SH-SY5Y (cell line): ENCODE measurements at regions not wholly inside any gene's neighbourhood (a gene's known extent, or its start where the extent isn't known, plus 50 kb on each side); places are given as distances from the start of the nearest gene placed in this dataset.

Experiments
- GATA2 ChIP-seq: IDR thresholded peaks from 2 replicates; pipeline ENCODE4 v1.6.1; 2011; ENCODE audit warnings: mild to moderate bottlenecking, low read depth, low read length
- GATA3 ChIP-seq: IDR thresholded peaks from 2 replicates; pipeline ENCODE4 v1.6.1; 2011; ENCODE audit warnings: low read depth, mild to moderate bottlenecking, low read length, moderate library complexity

DNA sequence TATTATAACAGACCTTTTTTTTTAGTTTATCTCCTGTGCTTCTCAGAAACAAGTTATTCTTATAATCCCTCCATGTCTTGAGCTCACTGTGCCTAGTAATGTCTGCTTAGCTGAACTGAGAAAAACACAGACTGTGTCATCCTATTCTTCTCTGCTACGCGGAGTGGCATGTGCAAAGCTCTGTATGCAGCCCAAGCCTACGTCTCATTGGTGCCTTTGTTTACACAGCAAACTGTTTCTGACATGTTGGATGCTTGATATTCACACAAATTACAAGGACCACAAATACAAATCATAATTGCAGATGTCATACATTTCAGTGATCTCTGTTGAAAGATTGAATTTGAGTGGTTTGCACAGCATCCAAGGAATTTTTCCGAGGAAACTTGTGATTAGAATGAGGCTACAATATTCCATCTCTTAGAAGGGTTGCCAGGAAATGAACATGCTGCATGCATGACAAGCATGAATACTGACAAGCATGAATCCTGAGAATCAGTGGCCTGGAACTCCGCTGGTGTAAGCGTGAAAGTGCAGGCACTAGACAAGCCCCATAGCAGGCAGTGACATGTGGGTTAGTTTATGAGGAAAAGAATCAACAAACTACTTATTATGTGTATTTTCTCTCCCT is 128.4 kb upstream of the SGK1 start:
- TF ChIP-seq GATA3: no peak
- TF ChIP-seq GATA2: no peak

DNA sequence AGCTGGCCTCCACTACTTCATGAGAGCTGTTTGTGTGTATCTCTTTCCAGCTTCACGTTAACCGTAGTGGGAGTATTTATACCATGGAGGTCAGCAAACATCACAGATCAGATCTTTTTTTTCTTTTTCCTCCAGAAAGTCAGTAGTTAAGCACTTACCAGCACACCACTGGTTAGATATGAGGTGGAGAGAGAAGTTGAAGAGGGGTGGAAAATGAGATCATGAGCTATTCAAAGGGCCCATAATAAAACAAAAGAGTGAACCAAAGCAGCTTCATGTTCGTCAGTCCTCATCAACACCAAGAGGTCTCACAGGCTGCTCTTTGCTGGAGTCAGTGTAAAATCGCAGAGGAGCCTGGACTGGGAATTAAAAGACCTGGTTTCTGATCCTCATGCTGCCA is 125.1 kb upstream of the SGK1 start:
- TF ChIP-seq GATA3: no peak
- TF ChIP-seq GATA2: no peak

DNA sequence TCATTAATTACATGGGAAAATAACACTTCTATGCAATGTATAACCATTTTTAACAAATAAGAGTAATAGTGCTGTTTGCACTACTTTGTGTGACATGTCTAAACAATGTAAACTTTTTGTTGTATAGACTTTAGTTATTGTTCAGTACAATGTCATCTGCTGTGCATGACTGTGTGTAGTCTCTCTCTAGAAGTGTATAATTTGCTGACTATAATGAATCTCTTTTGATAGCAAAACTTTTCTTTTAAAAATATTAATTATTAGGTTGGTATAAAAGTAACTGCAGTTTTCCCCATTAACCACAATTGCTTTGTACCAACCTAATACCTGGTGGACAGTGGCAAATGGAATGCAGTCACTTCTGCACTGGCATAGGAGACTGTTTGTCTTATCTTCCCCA is 124.2 kb upstream of the SGK1 start:
- TF ChIP-seq GATA2: no peak
- no peak for TF ChIP-seq GATA3

DNA sequence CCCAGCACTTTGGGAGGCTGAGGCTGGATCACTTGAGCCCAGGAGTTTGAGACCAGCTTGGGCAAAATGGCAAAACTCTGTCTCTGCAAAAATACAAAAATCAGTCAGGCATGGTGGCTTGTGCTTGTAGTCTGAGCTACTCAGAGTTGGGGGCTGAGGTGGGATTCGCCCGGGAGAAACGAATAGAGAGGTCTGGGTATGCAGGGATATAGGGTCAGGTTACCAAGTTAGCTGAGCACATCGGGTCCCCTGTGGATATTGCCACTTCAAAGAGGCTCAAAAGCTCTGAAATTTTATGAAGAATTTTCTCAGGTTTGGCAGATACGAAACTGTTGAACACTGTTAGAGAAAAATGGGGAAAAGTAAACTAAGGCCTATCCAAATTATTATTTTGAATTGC is 120.9 kb upstream of the SGK1 start:
- TF ChIP-seq GATA3 (no peak), GATA2 (no peak)

DNA sequence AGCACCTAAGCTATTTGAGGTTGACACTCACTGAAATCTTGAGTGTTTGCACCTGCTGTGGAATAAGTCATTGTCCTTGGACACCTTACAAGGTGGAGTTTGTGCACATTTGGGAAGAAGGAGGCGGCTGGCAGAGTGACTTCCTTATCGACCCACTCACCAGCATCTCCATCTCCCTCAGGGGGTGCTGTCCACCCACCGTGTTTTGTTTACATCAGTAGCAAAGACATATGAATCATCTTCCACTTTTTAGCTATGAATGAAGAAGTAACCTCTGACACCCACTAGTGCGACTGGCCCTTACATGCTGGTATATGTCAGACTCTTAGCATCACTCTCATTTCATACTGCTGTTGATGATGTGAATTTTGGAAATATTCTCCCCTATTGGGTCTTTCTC is 119.5 kb upstream of the SGK1 start:
- TF ChIP-seq GATA3: no peak
- no peak for TF ChIP-seq GATA2

DNA sequence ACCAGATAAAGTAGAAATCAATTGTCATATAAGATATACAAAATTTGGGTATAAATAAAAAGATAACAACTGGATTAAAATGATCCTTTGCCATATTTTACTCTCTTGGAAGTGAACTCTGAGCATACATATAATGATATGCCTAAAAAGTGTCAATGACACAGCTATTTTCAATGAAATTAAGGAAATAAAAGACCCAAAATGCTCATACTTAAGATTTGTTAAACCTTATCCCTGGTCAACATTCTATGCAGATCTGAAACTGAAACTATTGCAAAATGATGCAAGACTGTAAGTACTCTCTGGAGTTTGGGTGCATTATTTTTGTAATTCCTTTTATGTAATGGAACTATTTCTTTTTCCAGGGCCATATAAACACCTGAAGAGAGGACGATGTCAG is 119.0 kb upstream of the SGK1 start:
- TF ChIP-seq GATA3: no peak

DNA sequence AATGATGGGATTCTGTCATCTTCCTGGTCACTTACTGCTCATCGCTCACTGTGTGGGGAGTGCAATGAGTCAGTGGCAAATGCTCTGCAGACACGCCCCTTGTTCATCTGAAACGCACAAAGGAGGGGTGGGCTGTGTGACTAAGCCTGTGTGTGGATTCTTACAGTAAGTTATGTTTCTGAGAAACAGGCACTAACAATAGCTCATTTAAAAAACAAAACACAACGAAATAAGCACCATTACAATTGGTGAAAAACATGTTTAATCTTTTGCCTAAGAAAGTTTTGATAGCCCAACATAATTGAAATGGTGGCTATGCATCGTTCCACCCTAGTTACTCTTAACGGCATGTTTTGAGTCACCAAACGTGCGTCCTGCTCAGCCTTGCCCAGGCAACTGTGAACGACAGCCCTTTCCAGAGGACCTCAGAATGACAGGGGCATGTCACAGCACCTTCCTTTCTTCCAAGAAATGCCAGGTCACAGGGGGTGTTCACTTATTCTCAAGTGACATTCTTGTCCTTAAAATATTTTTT is 118.4 kb upstream of the SGK1 start:
- TF ChIP-seq GATA3: no peak
- no peak for TF ChIP-seq GATA2

DNA sequence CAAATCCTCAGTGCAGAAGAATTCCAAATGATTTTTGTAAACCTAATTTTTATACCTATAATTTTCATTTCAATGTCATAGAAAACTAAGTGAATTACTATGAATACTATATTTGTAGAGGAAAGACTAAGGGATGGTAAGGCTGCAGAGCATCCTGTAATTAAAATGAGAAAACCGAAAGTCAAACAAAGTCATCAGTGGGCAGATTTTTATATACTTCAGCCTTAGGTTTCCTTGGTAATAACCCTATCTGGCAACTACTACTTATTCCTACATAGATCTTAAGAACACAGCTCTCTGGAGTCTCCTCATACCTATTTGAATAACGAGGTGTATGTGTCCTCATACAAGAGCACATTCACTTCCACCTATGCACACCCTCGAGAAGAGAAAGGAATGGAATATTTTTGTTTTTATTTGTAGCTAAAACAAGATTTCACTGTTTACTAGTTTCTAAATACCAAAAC is 117.9 kb upstream of the SGK1 start:
- no peak for TF ChIP-seq GATA2
- TF ChIP-seq GATA3: no peak

DNA sequence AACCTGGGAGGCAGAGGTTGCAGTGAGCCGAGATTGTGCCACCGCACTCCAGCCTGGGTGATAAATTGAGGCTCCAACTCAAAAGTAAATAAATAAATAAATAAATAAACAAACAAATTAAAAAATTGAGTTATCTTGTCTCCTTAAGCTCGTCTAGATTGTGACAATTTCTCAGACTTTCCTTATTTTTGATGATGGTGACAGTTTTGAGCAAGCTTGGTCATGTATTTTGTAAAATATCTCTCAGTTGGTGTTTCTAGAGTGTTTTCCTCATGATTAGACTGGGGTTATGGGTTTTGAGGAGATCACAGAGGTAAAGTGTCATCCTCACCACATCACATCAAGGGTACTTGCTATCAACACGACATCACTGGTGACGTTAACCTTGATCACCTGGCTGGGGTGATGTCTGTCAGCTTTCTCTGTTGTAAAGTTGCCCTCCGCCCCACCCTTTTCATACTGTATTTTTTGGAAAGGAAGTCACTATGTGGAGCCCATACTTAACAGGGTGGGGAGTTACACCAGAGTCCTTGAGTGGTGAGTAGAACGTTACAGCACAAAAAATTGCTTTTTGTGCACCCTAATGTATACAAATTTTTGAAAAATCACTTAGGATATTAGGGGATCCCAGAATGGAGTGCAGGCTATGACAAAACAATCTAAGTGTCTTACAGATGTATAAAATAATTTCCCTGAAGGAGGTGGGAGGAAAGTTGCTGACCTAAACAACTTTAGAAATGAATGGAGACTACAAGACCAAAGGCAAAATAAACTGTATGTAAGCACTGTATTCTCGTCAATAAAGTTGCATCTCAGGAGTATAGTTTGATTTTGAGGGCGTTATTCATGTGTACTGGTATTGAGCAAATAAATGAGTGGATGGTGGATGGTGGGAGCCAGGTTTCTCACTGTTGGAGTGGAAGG is 116.4 kb upstream of the SGK1 start:
- TF ChIP-seq GATA3: no peak
- no peak for TF ChIP-seq GATA2

DNA sequence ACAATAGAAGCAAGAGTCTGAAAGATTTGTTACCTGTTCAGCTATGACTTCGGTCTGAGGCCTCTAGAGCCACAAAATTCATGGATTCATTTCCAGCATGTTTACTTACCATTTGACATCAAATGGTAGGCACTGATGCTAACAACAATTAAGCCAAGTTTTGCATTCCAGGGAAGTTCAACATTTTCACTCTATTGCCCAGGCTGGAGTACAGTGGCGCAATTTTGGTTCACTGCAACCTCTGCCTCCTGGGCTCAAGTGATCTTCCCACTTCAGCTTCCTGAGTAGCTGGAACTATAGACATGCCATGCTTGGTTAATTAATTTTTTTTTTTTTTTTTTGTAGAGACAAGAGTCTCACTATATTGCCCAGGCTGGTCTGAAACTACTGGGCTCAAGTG is 114.1 kb upstream of the SGK1 start:
- TF ChIP-seq GATA2 (no peak), GATA3 (no peak)

DNA sequence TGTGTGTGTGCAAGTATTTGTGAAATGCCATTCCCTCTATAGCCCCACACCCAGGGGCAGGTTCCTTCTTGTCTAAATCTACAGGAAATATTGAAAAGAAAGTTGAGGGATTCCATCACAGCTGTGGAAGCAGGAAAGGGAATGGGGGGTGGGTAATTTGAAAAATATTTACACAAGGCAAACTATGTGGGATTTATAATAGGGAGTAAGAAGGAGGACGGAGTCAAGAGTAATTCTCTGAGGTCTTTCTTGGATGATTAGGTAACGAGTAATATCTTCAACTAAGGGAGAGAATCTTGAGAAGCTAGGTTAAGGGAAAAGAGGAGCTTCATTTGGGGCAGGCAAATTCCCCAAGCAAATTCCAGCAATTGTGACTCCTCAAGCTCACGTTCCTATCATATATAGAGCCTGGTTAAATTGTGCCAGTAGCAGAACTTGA is 113.5 kb upstream of the SGK1 start:
- TF ChIP-seq GATA3 (no peak), GATA2 (no peak)

DNA sequence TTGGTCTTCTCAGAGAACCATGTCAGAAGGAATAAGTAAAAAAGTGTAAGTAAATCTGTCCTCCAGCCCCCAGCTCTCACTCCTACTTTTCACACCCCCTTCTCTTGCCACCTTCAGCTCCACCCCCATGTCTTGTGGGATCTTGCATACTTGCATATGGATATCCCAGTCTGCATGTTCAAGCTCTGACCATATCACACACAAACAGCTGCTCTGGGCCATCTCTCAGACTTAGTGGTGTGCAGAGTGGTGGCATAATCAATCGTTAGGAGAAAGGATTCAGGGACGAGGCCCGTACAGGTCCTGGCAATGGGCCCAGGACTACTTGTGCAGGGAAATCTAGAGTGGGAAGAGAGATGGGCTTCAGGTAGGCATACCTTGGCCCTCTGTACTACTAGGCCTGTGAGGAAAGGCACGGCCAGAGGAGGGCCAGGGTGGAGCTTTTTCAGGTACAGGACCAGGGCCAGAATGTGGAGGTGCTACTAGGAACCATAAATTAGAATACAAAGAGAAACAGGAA is 112.0 kb upstream of the SGK1 start:
- TF ChIP-seq GATA3 (no peak), GATA2 (no peak)

DNA sequence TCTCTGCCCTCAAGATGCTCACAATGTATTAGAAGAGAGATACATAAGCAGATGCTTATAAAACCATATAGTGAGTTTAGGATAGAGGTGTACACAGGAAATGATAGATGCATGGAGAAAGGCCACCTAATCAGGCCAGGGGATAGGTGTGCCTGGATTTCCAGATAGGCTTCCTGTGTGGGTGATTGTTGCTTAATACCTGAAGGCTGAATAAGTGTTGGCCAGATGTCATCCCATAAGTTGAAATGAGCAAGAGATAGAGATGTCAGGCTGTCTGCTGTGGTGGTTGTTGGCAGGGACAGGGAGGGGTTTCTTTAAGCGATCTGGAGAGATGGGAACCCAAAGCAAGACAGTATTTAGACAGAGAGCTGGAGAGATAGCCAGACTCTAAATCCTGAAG is 109.8 kb upstream of the SGK1 start:
- no peak for TF ChIP-seq GATA2
- TF ChIP-seq GATA3: no peak

DNA sequence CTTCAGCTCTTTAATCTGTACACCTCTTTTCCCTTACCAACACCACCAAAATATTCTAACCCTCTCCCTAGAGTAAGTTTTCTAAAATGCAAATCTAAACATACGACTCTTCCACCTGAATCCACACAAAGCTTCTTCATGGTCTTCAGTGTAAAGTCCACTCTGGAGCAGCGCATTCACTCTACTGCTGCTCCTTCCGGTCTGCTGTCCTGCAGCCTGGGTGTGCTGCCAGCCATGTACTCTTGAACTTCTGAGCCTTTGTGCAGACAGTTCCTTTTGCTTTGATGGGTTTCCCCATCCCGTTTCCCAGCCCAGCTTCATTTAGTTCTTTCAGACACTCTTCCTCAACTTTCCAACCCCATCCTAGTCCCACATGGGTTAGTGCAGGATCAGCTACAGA is 108.7 kb upstream of the SGK1 start:
- TF ChIP-seq GATA2 (no peak), GATA3 (no peak)
